ENCODE measurements at regions not wholly inside any gene's neighbourhood (a gene's known extent, or its start where the extent isn't known, plus 50 kb on each side); places are given as distances from the start of the nearest gene placed in this dataset.

GRCh38 chr7:114073701-114074100 is 154.9 kb upstream of the PPP1R3A start:
- 67% methylated on average over 2 of the region's 2 CpGs for WGBS
- Histone ChIP-seq H3K27me3 (ENCODE audit: control insufficient read depth in 4 of 4, insufficient read depth in 4 of 4, low read length in 3 of 4) (no peaks in the 10 kb centered on the region), H3K27ac (ENCODE audit: low read depth in 1 of 2, low read length in 2 of 2) (no peak overlapping the region), H3K36me3 (ENCODE audit: control insufficient read depth in 4 of 4, insufficient read depth in 3 of 4, low read depth in 1 of 4, low read length in 3 of 4) (no peaks in the 10 kb centered on the region), H3K9ac (ENCODE audit: low read depth in 1 of 2, low read length in 2 of 2) (no peak overlapping the region), H3K9me3 (ENCODE audit: control insufficient read depth in 4 of 4, low read length in 3 of 4) (no peaks in the 10 kb centered on the region), H3K4me1 (ENCODE audit: control insufficient read depth in 4 of 4, insufficient read depth in 4 of 4, low read length in 3 of 4) (no peaks in the 10 kb centered on the region), H3K4me3 (ENCODE audit: low read depth in 1 of 3, low read length in 3 of 3) (no peak overlapping the region)
- DNase-seq (ENCODE audit: low spot score) = no peak
- TF ChIP-seq RAD21 (IDR thresholded peaks at IDR 0.05) = no peak
- no peak for TF ChIP-seq RXRA (IDR thresholded peaks at IDR 0.05)
- TF ChIP-seq YY1 (IDR thresholded peaks at IDR 0.05) = no peak
- TF ChIP-seq, protein P1, sequence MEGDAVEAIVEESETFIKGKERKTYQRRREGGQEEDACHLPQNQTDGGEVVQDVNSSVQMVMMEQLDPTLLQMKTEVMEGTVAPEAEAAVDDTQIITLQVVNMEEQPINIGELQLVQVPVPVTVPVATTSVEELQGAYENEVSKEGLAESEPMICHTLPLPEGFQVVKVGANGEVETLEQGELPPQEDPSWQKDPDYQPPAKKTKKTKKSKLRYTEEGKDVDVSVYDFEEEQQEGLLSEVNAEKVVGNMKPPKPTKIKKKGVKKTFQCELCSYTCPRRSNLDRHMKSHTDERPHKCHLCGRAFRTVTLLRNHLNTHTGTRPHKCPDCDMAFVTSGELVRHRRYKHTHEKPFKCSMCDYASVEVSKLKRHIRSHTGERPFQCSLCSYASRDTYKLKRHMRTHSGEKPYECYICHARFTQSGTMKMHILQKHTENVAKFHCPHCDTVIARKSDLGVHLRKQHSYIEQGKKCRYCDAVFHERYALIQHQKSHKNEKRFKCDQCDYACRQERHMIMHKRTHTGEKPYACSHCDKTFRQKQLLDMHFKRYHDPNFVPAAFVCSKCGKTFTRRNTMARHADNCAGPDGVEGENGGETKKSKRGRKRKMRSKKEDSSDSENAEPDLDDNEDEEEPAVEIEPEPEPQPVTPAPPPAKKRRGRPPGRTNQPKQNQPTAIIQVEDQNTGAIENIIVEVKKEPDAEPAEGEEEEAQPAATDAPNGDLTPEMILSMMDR (IDR thresholded peaks at IDR 0.05; ENCODE audit: low read depth, low read length, missing input control) = no peak
- no peak for TF ChIP-seq JUND (IDR thresholded peaks at IDR 0.05)
- TF ChIP-seq GABPA (IDR thresholded peaks at IDR 0.05 in 1 of 2, conservative IDR thresholded peaks at IDR 0.05 in 1 of 2) = no peak
- TF ChIP-seq, protein P2, sequence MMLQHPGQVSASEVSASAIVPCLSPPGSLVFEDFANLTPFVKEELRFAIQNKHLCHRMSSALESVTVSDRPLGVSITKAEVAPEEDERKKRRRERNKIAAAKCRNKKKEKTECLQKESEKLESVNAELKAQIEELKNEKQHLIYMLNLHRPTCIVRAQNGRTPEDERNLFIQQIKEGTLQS (IDR thresholded peaks at IDR 0.05) = no peak
- TF ChIP-seq FOXA1 (IDR thresholded peaks at IDR 0.05) = no peak
- TF ChIP-seq HNF4A (conservative IDR thresholded peaks at IDR 0.05) = no peak
- TF ChIP-seq FOXA2 (IDR thresholded peaks at IDR 0.05) = no peak
- no peak for TF ChIP-seq MAX (IDR thresholded peaks at IDR 0.05)
- TF ChIP-seq NR2F2 (IDR thresholded peaks at IDR 0.05) = no peak
- no peak for TF ChIP-seq SP1 (IDR thresholded peaks at IDR 0.05)
- TF ChIP-seq, protein P3, sequence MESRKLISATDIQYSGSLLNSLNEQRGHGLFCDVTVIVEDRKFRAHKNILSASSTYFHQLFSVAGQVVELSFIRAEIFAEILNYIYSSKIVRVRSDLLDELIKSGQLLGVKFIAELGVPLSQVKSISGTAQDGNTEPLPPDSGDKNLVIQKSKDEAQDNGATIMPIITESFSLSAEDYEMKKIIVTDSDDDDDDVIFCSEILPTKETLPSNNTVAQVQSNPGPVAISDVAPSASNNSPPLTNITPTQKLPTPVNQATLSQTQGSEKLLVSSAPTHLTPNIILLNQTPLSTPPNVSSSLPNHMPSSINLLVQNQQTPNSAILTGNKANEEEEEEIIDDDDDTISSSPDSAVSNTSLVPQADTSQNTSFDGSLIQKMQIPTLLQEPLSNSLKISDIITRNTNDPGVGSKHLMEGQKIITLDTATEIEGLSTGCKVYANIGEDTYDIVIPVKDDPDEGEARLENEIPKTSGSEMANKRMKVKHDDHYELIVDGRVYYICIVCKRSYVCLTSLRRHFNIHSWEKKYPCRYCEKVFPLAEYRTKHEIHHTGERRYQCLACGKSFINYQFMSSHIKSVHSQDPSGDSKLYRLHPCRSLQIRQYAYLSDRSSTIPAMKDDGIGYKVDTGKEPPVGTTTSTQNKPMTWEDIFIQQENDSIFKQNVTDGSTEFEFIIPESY (IDR thresholded peaks at IDR 0.05) = no peak
- TF ChIP-seq EGR1 (IDR thresholded peaks at IDR 0.05; ENCODE audit: low read depth in 2 of 2) = no peak
- TF ChIP-seq TAF1 (conservative IDR thresholded peaks at IDR 0.05) = no peak
- no peak for TF ChIP-seq HNF4G (IDR thresholded peaks at IDR 0.05)
- TF ChIP-seq, protein P4, sequence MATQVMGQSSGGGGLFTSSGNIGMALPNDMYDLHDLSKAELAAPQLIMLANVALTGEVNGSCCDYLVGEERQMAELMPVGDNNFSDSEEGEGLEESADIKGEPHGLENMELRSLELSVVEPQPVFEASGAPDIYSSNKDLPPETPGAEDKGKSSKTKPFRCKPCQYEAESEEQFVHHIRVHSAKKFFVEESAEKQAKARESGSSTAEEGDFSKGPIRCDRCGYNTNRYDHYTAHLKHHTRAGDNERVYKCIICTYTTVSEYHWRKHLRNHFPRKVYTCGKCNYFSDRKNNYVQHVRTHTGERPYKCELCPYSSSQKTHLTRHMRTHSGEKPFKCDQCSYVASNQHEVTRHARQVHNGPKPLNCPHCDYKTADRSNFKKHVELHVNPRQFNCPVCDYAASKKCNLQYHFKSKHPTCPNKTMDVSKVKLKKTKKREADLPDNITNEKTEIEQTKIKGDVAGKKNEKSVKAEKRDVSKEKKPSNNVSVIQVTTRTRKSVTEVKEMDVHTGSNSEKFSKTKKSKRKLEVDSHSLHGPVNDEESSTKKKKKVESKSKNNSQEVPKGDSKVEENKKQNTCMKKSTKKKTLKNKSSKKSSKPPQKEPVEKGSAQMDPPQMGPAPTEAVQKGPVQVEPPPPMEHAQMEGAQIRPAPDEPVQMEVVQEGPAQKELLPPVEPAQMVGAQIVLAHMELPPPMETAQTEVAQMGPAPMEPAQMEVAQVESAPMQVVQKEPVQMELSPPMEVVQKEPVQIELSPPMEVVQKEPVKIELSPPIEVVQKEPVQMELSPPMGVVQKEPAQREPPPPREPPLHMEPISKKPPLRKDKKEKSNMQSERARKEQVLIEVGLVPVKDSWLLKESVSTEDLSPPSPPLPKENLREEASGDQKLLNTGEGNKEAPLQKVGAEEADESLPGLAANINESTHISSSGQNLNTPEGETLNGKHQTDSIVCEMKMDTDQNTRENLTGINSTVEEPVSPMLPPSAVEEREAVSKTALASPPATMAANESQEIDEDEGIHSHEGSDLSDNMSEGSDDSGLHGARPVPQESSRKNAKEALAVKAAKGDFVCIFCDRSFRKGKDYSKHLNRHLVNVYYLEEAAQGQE (IDR thresholded peaks at IDR 0.05) = no peak

All from liver (tissue), 8 donors.